DOHH2 (cell line): ENCODE measurements at regions not wholly inside any gene's neighbourhood (a gene's known extent, or its start where the extent isn't known, plus 50 kb on each side); places are given as distances from the start of the nearest gene placed in this dataset.

Source experiments
- H3F3A ChIP-seq: fragments of 200-600 bp; sonication (generic), shearing (Covaris generic); 2 replicates; pipeline ENCODE4 v1.6.0; 2016; ENCODE audit warnings: antibody characterized with exemption, mild to moderate bottlenecking; ENCODE audit not compliant: control insufficient read depth, insufficient read depth
- H3K27ac ChIP-seq: fragments of 200-600 bp; sonication (generic); 2 replicates; pipeline ENCODE4 v1.5.1; 2014; ENCODE audit warnings: low read depth, mild to moderate bottlenecking, low read length, moderate library complexity
- H3K27me3 ChIP-seq: fragments of 200-600 bp; sonication (generic); 2 replicates; pipeline ENCODE4 v1.6.1; 2014; ENCODE audit warnings: mild to moderate bottlenecking, low read length, mixed read lengths; ENCODE audit not compliant: control insufficient read depth
- H3K36me3 ChIP-seq: fragments of 200-600 bp; sonication (generic); 2 replicates; pipeline ENCODE4 v1.6.1; 2014; ENCODE audit warnings: mild to moderate bottlenecking, low read length, moderate library complexity, mixed read lengths; ENCODE audit not compliant: control insufficient read depth
- H3K4me1 ChIP-seq: fragments of 200-600 bp; sonication (generic); 2 replicates; pipeline ENCODE4 v1.6.1; 2014; ENCODE audit warnings: mild to moderate bottlenecking, low read length, mixed read lengths; ENCODE audit not compliant: control insufficient read depth
- H3K4me2 ChIP-seq: fragments of 200-600 bp; sonication (generic); 2 replicates; pipeline ENCODE4 v1.6.0; 2014; ENCODE audit warnings: mild to moderate bottlenecking, low read length, moderate library complexity
- H3K4me3 ChIP-seq: fragments of 200-600 bp; sonication (generic); 2 replicates; pipeline ENCODE4 v1.5.1; 2014; ENCODE audit warnings: mild to moderate bottlenecking, low read length, mixed read lengths
- H3K79me2 ChIP-seq: fragments of 200-600 bp; sonication (generic); 2 replicates; pipeline ENCODE4 v1.6.1; 2014; ENCODE audit warnings: mild to moderate bottlenecking, low read length, mixed read lengths; ENCODE audit not compliant: control insufficient read depth
- H3K9me2 ChIP-seq: fragments of 200-600 bp; sonication (generic); replicated peaks from 2 replicates; pipeline ENCODE4 v1.6.1; 2014; ENCODE audit warnings: mild to moderate bottlenecking, low read length, mixed read lengths; ENCODE audit not compliant: control insufficient read depth
- H3K9me3 ChIP-seq: fragments of 200-600 bp; sonication (generic); 2 replicates; pipeline ENCODE4 v1.6.1; 2014; ENCODE audit warnings: antibody characterized with exemption, low read length, mixed read lengths; ENCODE audit not compliant: control insufficient read depth, insufficient read depth
- H4K20me1 ChIP-seq: fragments of 200-600 bp; sonication (generic); 2 replicates; pipeline ENCODE4 v1.6.0; 2014; ENCODE audit warnings: low read depth, mild to moderate bottlenecking, antibody characterized with exemption, low read length, moderate library complexity; ENCODE audit not compliant: control insufficient read depth, insufficient read depth
- EZH2phosphoT487 ChIP-seq: fragments of 200-600 bp; sonication (generic); IDR thresholded peaks from 2 replicates; pipeline ENCODE4 v1.6.1; 2017; ENCODE audit warnings: borderline replicate concordance, mild to moderate bottlenecking, antibody characterized with exemption, low read length, moderate library complexity, mixed read lengths
- TF ChIP-seq, protein P1 (sequence below): fragments of 200-600 bp; sonication (generic); IDR thresholded peaks from one replicate; pipeline ENCODE4 v1.5.1; 2014; ENCODE audit warnings: antibody characterized with exemption, mild to moderate bottlenecking, low read depth, low read length; ENCODE audit not compliant: poor library complexity, severe bottlenecking

DNA sequence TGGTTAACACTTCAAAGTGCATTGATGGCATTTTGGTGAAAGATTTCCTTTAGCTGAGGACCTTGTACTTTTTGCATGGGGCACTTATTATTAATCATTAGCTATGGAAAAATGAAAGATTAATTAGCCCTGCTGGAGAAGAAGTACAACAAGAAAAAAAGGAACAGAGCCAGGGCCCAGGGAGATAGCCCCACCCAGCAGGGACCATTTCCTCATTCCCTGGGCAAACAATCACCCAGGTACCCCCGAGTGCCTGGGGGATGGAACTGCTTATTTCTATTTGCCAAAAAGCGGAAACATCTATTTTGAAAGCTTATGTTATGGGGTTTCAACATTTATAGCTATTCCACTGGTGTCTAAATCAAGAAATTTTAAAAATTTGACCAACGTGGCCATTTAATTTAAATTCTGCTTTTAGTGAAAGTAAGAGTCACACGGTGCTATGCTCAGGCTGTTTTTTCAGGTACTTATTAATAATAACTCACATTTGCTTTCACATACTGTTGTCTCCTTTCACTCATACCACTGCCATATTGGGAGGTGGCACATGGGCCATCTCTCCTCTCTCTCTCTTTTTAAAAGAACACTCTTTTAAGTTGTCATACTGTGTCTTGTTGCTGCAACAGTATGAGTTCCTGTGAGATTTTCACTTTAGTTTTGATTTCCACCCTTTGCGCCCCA, 143.6 kb upstream of the KIF5B start:
- no peaks in the 10 kb centered on the region for H4K20me1 ChIP-seq
- no peaks in the 10 kb centered on the region; the same call in 1 of the 2 replicates for H3K27me3 ChIP-seq
- no peaks in the 10 kb centered on the region for H3K9me2 ChIP-seq
- no peak overlapping the region for H3K4me3 ChIP-seq
- H3K4me2 ChIP-seq: no peak overlapping the region
- TF ChIP-seq EZH2phosphoT487: no peak
- TF ChIP-seq, protein P1, sequence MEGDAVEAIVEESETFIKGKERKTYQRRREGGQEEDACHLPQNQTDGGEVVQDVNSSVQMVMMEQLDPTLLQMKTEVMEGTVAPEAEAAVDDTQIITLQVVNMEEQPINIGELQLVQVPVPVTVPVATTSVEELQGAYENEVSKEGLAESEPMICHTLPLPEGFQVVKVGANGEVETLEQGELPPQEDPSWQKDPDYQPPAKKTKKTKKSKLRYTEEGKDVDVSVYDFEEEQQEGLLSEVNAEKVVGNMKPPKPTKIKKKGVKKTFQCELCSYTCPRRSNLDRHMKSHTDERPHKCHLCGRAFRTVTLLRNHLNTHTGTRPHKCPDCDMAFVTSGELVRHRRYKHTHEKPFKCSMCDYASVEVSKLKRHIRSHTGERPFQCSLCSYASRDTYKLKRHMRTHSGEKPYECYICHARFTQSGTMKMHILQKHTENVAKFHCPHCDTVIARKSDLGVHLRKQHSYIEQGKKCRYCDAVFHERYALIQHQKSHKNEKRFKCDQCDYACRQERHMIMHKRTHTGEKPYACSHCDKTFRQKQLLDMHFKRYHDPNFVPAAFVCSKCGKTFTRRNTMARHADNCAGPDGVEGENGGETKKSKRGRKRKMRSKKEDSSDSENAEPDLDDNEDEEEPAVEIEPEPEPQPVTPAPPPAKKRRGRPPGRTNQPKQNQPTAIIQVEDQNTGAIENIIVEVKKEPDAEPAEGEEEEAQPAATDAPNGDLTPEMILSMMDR: no peak
- no peaks in the 10 kb centered on the region for H3K79me2 ChIP-seq
- H3K9me3 ChIP-seq: no peaks in the 10 kb centered on the region
- no peaks in the 10 kb centered on the region for H3K36me3 ChIP-seq
- no peak overlapping the region for H3K27ac ChIP-seq
- H3K4me1 ChIP-seq: no peaks in the 10 kb centered on the region
- no peaks in the 10 kb centered on the region for H3F3A ChIP-seq

DNA sequence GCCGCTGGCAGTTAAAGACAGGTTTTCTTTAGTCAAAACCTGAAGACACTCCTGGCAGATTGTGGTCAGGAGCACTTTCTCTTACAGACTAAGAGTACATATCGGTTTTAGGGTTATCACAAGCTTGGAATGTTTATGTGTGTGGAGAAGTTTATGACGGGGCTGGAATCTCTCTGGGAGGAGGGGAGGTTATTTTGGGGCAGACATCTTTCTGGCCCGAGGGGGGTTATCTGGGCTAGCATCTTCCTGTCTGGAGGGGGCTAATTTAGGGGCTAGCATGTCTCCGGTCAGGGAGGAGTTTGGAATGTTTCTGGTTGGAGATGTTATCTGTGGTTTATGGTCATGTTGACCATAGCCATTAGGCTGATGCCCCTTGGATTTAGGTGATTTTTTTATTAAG, 141.2 kb upstream of the KIF5B start:
- no peak overlapping the region for H3K27ac ChIP-seq
- no peak overlapping the region for H3K4me2 ChIP-seq
- no peaks in the 10 kb centered on the region for H3F3A ChIP-seq
- no peaks in the 10 kb centered on the region for H3K27me3 ChIP-seq
- H3K4me3 ChIP-seq: no peak overlapping the region
- H3K79me2 ChIP-seq: no peaks in the 10 kb centered on the region
- H4K20me1 ChIP-seq: no peaks in the 10 kb centered on the region
- H3K36me3 ChIP-seq: no peaks in the 10 kb centered on the region
- no peaks in the 10 kb centered on the region for H3K9me2 ChIP-seq
- H3K4me1 ChIP-seq: no peaks in the 10 kb centered on the region
- TF ChIP-seq EZH2phosphoT487: no peak
- TF ChIP-seq, protein P1: no peak
- H3K9me3 ChIP-seq: no peaks in the 10 kb centered on the region

DNA sequence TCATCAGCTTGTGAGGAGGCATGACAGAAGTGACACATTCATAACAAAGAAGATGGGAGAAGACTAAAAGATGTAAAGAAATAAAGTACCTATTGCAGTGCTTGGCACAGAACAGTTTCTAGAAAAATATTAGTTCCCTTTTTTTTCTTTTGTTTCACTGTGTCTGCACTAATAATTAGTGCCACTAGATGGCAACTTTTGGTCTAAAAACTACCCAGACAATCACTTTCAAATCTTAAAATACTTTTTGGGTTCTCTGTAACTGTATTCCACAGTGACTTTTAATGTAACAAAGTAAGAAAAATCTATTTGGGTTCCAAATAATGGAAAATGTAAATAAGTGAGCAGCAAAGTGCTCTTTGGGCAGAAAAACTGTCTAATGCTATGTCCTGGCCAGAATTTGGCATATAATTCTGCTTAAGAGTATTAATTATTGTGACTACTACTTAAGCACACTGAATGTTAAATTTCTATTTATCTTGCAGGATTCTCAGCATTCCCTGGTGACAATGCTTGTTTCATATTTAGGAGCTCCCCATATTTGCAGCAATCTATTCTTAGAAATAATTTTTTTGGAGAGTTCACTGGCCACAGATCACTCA, 134.8 kb upstream of the KIF5B start:
- no peak overlapping the region for H3K27ac ChIP-seq
- TF ChIP-seq EZH2phosphoT487: no peak
- TF ChIP-seq, protein P1: peak; percentile 76

More for the DNA sequence above, 134.8 kb upstream of the KIF5B start:
- no peaks in the 10 kb centered on the region for H3K9me3 ChIP-seq
- peaks cover 9% of the 10 kb centered on the region for H3K4me1 ChIP-seq
- H3F3A ChIP-seq: no peaks in the 10 kb centered on the region
- H3K9me2 ChIP-seq: no peaks in the 10 kb centered on the region
- H3K4me3 ChIP-seq: no peak overlapping the region
- H3K4me2 ChIP-seq: peak overlapping the region; percentile 18; the same call in 1 of the 2 replicates
- no peaks in the 10 kb centered on the region for H3K79me2 ChIP-seq
- no peaks in the 10 kb centered on the region for H3K36me3 ChIP-seq
- no peaks in the 10 kb centered on the region for H3K27me3 ChIP-seq
- H4K20me1 ChIP-seq: no peaks in the 10 kb centered on the region
